ENCODE measurements at regions not wholly inside any gene's neighbourhood (a gene's known extent, or its start where the extent isn't known, plus 50 kb on each side); places are given as distances from the start of the nearest gene placed in this dataset.

DNA sequence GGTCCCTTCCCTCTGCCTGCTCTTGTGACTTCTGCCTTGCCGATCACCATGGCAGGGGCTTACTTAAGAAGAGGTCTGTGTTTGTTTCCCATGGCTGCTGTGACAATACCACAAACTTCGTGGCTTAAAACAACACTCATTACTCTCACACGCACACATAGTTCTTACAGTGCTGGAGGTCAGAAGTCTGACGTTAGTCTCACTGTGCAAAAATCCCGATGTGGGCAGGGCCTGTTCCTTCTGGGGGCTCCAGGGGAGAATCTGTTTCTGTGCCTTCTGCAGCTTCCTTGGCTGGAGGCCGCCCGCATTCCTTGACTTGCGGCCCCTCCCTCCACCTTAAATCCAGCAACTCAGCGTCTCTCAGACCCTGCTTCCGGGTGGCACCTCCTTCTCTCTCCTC, 249.2 kb upstream of the GSE1 start:
- TF ChIP-seq, protein P1, sequence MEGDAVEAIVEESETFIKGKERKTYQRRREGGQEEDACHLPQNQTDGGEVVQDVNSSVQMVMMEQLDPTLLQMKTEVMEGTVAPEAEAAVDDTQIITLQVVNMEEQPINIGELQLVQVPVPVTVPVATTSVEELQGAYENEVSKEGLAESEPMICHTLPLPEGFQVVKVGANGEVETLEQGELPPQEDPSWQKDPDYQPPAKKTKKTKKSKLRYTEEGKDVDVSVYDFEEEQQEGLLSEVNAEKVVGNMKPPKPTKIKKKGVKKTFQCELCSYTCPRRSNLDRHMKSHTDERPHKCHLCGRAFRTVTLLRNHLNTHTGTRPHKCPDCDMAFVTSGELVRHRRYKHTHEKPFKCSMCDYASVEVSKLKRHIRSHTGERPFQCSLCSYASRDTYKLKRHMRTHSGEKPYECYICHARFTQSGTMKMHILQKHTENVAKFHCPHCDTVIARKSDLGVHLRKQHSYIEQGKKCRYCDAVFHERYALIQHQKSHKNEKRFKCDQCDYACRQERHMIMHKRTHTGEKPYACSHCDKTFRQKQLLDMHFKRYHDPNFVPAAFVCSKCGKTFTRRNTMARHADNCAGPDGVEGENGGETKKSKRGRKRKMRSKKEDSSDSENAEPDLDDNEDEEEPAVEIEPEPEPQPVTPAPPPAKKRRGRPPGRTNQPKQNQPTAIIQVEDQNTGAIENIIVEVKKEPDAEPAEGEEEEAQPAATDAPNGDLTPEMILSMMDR (IDR thresholded peaks at IDR 0.05; ENCODE audit: borderline replicate concordance, extremely low read depth, low read length, poor library complexity, severe bottlenecking) = no peak
- TF ChIP-seq EZH2 (IDR thresholded peaks at IDR 0.05; ENCODE audit: borderline replicate concordance, low read depth, low read length, severe bottlenecking) = no peak
